GM12892 (cell line): ENCODE measurements at regions not wholly inside any gene's neighbourhood (a gene's known extent, or its start where the extent isn't known, plus 50 kb on each side); places are given as distances from the start of the nearest gene placed in this dataset.

Source experiments
- POLR2A ChIP-seq: IDR thresholded peaks from 2 replicates; pipeline ENCODE4 v1.6.1; 2011; ENCODE audit warnings: low read depth, low read length, control low read depth
- POLR2AphosphoS5 ChIP-seq: IDR thresholded peaks from 2 replicates; pipeline ENCODE4 v1.6.1; 2011; ENCODE audit warnings: low read depth, low read length, control low read depth

DNA sequence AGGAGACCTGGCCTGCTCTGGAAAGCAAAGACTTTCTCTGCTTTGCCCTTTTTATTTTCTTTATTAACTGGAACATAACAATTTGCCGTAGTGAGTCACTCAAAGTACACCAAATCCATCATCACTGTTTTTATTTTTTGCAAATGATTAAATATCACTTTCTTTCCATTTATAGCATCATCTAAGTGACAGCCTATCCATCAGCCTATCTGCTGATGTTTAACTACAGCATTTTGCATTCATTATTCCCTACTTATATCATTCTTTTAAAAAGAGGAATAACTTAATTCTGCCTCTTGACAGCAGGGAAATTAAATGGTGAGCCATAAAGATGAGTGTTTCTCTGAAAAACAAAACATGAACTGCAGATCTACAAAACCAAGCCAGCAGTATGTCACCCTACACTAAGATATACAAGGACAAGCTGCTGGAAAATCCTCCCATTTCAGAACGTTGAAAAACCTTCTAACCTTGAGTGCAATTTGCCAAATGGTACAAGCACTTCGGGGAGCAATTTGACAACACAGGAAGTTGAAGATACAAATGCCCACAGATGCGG lies 821.3 kb upstream of the TMEM132C start:
- no peak for TF ChIP-seq POLR2A
- TF ChIP-seq POLR2AphosphoS5: no peak
